Fibroblast of villous mesenchyme (primary cell): ENCODE measurements at regions not wholly inside any gene's neighbourhood (a gene's known extent, or its start where the extent isn't known, plus 50 kb on each side); places are given as distances from the start of the nearest gene placed in this dataset.
"Not testable (repeated sequence)": the region's sequence is repeated elsewhere in the genome, so short reads cannot be mapped to it uniquely, and the experiment has no call there.

ENCODE experiments used
- DNase-seq: peaks from one replicate; pipeline ENCODE4 v3.0.0-alpha.2; 2010; ENCODE audit warnings: low read depth
- H3K4me3 ChIP-seq: 2 replicates; pipeline ENCODE4 v1.5.1; 2011; ENCODE audit warnings: low read depth, mild to moderate bottlenecking, low read length
- CTCF ChIP-seq: IDR thresholded peaks from 2 replicates; pipeline ENCODE4 v1.5.1; 2012; ENCODE audit warnings: low read depth, mild to moderate bottlenecking, low read length; ENCODE audit not compliant: insufficient read depth

DNA sequence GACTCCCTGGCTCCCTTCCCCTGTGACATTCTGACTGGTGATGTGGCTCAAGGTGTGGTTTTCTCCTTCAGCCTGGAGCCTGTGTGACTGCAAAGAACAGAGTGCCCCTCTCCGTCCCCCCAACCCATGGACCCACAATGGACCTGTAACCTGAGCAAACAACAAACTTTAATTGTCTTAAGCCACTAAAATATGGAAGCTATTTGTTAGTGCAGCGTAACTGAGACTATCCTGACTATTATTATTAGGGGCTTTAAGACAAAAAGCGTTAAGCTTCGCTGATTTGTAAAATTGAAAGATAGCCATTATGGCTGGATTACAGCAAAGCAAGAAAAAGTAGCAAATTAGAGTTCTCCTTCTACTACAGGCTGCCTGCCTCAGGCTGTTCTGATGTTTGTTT, 426.9 kb downstream of the STK39 start:
- DNase-seq: no peak
- H3K4me3 ChIP-seq: no peak overlapping the region
- TF ChIP-seq CTCF: no peak

DNA sequence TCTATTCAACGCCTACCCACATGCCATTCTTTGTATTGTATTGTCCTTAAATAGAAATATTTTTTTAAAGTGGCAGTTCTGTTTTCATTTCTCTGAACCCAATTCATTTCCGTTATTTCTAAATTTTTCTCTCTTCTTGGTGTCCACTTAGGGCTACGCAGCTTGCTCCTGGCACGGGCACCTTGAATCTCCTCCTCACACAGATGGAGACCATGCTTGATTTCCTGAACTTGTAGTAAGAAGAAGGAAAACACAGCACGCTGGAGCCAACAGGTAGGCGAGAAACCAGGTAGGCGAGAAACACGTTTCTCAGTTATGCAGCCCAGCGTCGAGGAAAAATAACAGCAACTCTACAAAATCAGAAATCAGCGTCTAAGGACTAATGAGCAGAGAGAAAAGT, 428.9 kb downstream of the STK39 start:
- no peak for TF ChIP-seq CTCF
- DNase-seq: no peak
- no peak overlapping the region for H3K4me3 ChIP-seq

- DNase-seq: no peak
- no peak for TF ChIP-seq CTCF
- H3K4me3 ChIP-seq: no peak overlapping the region
Observed at GRCh38 chr2:167817908-167818307, 429.5 kb downstream of the STK39 start.

GRCh38 chr2:167817422-167817821, 430.0 kb downstream of the STK39 start:
- no peak for DNase-seq
- no peak for TF ChIP-seq CTCF
- H3K4me3 ChIP-seq: no peak overlapping the region

- no peak for TF ChIP-seq CTCF
Observed at GRCh38 chr2:167816874-167817290, 430.5 kb downstream of the STK39 start.

GRCh38 chr2:167814881-167815718, 432.3 kb downstream of the STK39 start:
- no peak for DNase-seq
- TF ChIP-seq CTCF: no peak
- H3K4me3 ChIP-seq: no peak overlapping the region

More at GRCh38 chr2:167816874-167817290, 430.5 kb downstream of the STK39 start:
- no peak for DNase-seq
- H3K4me3 ChIP-seq: no peak overlapping the region

- not testable (repeated sequence) for H3K4me3 ChIP-seq, DNase-seq
Observed at GRCh38 chr2:167814482-167814880, 432.9 kb downstream of the STK39 start.

- H3K4me3 ChIP-seq, DNase-seq: not testable (repeated sequence)
Observed at GRCh38 chr2:167809799-167810198, 437.6 kb downstream of the STK39 start.
